Stimulated activated CD4-positive, alpha-beta T cell treated with anti-CD3 and anti-CD28 coated beads, TNF-alpha, amount 100 ng/mL, for 48 hours (primary cell): ENCODE measurements at regions not wholly inside any gene's neighbourhood (a gene's known extent, or its start where the extent isn't known, plus 50 kb on each side); places are given as distances from the start of the nearest gene placed in this dataset.

Source experiments
- DNase-seq, 3 donors: peaks; one replicate each; pipeline ENCODE4 v3.0.0-alpha.2; 2020; ENCODE audit warnings: low read depth in 3 of 3

- no peak for DNase-seq
Measured at GRCh38 chr10:105879401-105879800, 1238.3 kb downstream of the SORCS3 start.

GRCh38 chr10:105875050-105875449 is 1234.0 kb downstream of the SORCS3 start:
- DNase-seq = no peak

- no peak for DNase-seq
Measured at GRCh38 chr10:105872665-105873064, 1231.6 kb downstream of the SORCS3 start.

- no peak for DNase-seq
Measured at GRCh38 chr10:105868935-105869334, 1227.8 kb downstream of the SORCS3 start.

GRCh38 chr10:105864854-105865253 is 1223.8 kb downstream of the SORCS3 start:
- DNase-seq = no peak

GRCh38 chr10:105857268-105858264 is 1216.5 kb downstream of the SORCS3 start:
- DNase-seq = no peak

- no peak for DNase-seq
Measured at GRCh38 chr10:105855791-105856190, 1214.7 kb downstream of the SORCS3 start.

- DNase-seq = no peak
Measured at GRCh38 chr10:105844676-105845570, 1203.8 kb downstream of the SORCS3 start.

- no peak for DNase-seq
Measured at GRCh38 chr10:105844241-105844640, 1203.2 kb downstream of the SORCS3 start.

- DNase-seq = no peak
Measured at GRCh38 chr10:105843786-105844185, 1202.7 kb downstream of the SORCS3 start.

GRCh38 chr10:105840288-105840770 is 1199.2 kb downstream of the SORCS3 start:
- DNase-seq = no peak

GRCh38 chr10:105838392-105838791 is 1197.3 kb downstream of the SORCS3 start:
- DNase-seq = no peak

GRCh38 chr10:105837951-105838350 is 1196.9 kb downstream of the SORCS3 start:
- DNase-seq = no peak

GRCh38 chr10:105834261-105835059 is 1193.4 kb downstream of the SORCS3 start:
- DNase-seq = no peak

- DNase-seq = no peak
Measured at GRCh38 chr10:105827133-105827532, 1186.0 kb downstream of the SORCS3 start.

GRCh38 chr10:105807935-105808587 is 1167.0 kb downstream of the SORCS3 start:
- DNase-seq = no peak

GRCh38 chr10:105803206-105803605 is 1162.1 kb downstream of the SORCS3 start:
- DNase-seq = no peak

GRCh38 chr10:105800641-105801040 is 1159.6 kb downstream of the SORCS3 start:
- no peak for DNase-seq

- DNase-seq = no peak
Measured at GRCh38 chr10:105798328-105798889, 1157.3 kb downstream of the SORCS3 start.

- DNase-seq = no peak
Measured at GRCh38 chr10:105797234-105797890, 1156.3 kb downstream of the SORCS3 start.
